ENCODE measurements at regions not wholly inside any gene's neighbourhood (a gene's known extent, or its start where the extent isn't known, plus 50 kb on each side); places are given as distances from the start of the nearest gene placed in this dataset.

GRCh38 chr15:47843124-47843663 lies 125.9 kb downstream of the SEMA6D start:
- TF ChIP-seq CTCF (optimal IDR thresholded peaks at IDR 0.05 in 1 of 3, IDR thresholded peaks at IDR 0.05 in 1 of 3, conservative IDR thresholded peaks at IDR 0.05 in 1 of 3; ENCODE audit: extremely low read depth in 1 of 3, insufficient read depth in 2 of 3, low read length in 3 of 3), result no peak
- no peak for TF ChIP-seq EZH2 (IDR thresholded peaks at IDR 0.05; ENCODE audit: low read length)
